GM10266 (cell line): ENCODE measurements at regions not wholly inside any gene's neighbourhood (a gene's known extent, or its start where the extent isn't known, plus 50 kb on each side); places are given as distances from the start of the nearest gene placed in this dataset.

Experiments used
- DNase-seq: peaks from one replicate; pipeline ENCODE4 v3.0.0; 2012; ENCODE audit errors: extremely low spot score
- CTCF ChIP-seq: IDR thresholded peaks from 2 replicates; pipeline ENCODE4 v1.5.1; 2012; ENCODE audit warnings: mild to moderate bottlenecking, low read depth; ENCODE audit not compliant: control insufficient read depth, insufficient read depth; ENCODE audit errors: missing control alignments

DNA sequence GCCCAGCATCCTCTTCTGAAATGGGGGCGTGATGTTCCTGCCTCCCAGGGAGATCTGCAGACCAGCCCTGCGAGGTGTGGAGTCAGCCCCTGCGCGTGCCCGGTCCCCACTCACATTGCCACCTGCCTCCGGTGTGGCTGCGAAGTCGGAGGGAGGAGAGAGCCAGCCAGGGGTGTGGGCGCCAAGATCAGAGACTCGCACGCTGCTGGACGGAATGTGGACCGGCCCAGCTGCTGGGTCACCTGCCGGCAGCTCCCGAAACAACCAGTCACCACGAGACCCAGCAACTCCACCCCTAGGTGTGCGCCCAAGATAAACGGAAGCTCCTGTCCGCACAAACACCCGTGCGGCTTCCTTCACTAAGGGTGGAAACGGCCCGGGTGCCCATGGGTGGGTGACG lies 51.1 kb upstream of the EGFL7 start:
- no peak for DNase-seq
- no peak for TF ChIP-seq CTCF

- no peak for DNase-seq
- TF ChIP-seq CTCF: no peak
These were observed 51.6 kb upstream of the EGFL7 start for GRCh38 chr9:136611119-136611518.

DNA sequence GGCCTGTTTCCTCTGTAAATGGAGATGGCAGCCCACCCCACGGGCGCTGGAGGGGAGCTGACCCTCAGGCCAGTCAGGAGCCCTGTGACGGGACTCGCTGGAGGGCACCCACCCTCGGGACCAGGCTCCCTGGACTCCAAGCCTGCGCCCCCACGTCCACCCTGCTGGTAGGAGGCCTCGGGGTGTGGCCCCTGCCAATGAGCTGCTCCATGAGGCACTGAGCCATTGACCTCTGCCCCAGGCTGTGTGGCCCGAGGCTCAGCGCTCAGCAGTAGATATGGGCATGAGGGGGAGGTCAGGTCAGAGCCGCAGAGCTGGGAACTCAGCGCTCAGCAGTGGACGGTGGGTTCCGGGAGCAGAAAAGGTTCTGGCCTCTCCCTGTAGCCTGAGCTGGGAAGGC lies 52.3 kb upstream of the EGFL7 start:
- DNase-seq: no peak
- TF ChIP-seq CTCF: no peak

GRCh38 chr9:136609838-136610311 lies 52.8 kb upstream of the EGFL7 start:
- DNase-seq: no peak
- TF ChIP-seq CTCF: no peak

DNA sequence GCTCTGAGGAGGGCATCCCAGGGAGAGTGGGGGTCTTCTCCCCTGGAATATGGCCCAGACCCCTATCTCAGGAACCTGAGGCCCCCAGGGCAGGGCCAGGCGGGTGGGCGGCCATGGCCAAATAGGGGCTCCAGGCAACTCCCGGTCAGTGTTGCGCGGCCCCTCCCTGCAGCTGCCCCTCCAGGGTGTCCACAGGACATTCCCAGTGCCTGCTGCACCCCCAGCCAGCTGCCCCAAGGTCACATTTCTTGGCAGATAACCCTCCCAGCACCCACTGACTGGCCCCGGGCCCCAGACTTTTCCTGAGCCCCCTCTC lies 53.6 kb upstream of the EGFL7 start:
- DNase-seq: peak; percentile 18
- no peak for TF ChIP-seq CTCF

DNA sequence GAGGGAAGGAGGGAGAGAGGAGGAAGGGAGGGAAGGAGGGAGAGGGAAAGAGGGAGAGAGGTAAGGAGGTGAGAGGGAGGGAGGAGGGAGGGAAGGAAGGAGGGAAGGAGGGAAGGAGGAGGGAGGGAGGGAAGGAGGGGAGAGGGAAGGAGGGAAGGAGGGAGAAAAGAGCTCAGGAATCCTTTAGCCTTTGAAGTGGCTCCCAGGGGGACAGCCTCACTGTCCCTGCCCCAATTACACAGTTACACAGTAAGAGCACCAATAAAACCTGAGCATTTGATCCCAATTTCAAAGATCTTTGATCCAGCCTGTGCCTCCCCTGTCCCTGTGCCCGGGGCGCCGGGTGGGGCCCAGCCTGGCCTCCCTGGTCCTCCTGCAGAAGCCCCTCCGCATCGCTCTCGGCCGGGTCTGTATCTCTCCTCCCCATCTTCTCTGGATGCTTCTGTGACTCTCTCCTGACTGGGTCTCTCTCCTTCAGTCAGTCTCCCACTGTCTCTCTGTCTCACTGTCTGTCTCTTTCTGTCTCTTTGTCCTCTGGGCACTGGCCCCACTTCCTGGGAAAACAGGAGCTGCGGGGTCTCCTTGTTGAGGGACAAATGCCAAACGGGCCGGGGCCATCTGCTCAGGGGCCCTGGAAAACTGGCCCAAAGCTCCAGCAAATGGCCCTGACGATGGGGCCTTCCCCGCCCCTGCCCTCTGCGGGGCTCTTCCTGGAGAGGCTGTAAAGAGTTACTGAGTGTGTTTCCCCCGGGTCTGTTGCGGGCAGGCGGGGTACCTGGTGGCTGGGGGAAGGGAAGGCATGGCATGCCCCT lies 54.2 kb upstream of the EGFL7 start:
- DNase-seq: peak; percentile 44
- no peak for TF ChIP-seq CTCF

- DNase-seq: peak; percentile 34
- no peak for TF ChIP-seq CTCF
These were observed 55.3 kb upstream of the EGFL7 start for GRCh38 chr9:136607334-136607919.
